T-helper 2 cell (primary cell): ENCODE measurements at regions not wholly inside any gene's neighbourhood (a gene's known extent, or its start where the extent isn't known, plus 50 kb on each side); places are given as distances from the start of the nearest gene placed in this dataset.
"Not testable (repeated sequence)": the region's sequence is repeated elsewhere in the genome, so short reads cannot be mapped to it uniquely, and the experiment has no call there.

Experiments
- DNase-seq, 5 experiments: peaks; one replicate each; pipeline versions ENCODE4 v3.0.0 to v3.0.0-alpha.2; 2012 to 2022

GRCh38 chr21:20445971-20446370 lies 552.2 kb upstream of the NCAM2 start:
- no peak for DNase-seq

- DNase-seq = no peak
Measured at GRCh38 chr21:20451046-20451445, 547.2 kb upstream of the NCAM2 start.

GRCh38 chr21:20452935-20453334 lies 545.3 kb upstream of the NCAM2 start:
- no peak for DNase-seq

GRCh38 chr21:20459838-20460237 lies 538.4 kb upstream of the NCAM2 start:
- no peak for DNase-seq

GRCh38 chr21:20463362-20463761 lies 534.8 kb upstream of the NCAM2 start:
- DNase-seq = no peak

- DNase-seq = no peak
Measured at GRCh38 chr21:20469361-20469760, 528.8 kb upstream of the NCAM2 start.

GRCh38 chr21:20486303-20486702 lies 511.9 kb upstream of the NCAM2 start:
- no peak for DNase-seq

GRCh38 chr21:20502915-20503314 lies 495.3 kb upstream of the NCAM2 start:
- not testable (repeated sequence) for DNase-seq

GRCh38 chr21:20507783-20508182 lies 490.4 kb upstream of the NCAM2 start:
- no peak for DNase-seq

GRCh38 chr21:20511216-20511880 lies 486.9 kb upstream of the NCAM2 start:
- DNase-seq = no peak

GRCh38 chr21:20515446-20515845 lies 482.8 kb upstream of the NCAM2 start:
- no peak for DNase-seq

GRCh38 chr21:20519076-20519475 lies 479.1 kb upstream of the NCAM2 start:
- DNase-seq = no peak

- DNase-seq = no peak
Measured at GRCh38 chr21:20522611-20523010, 475.6 kb upstream of the NCAM2 start.

GRCh38 chr21:20523191-20523590 lies 475.0 kb upstream of the NCAM2 start:
- DNase-seq = no peak

- no peak for DNase-seq
Measured at GRCh38 chr21:20527731-20528460, 470.3 kb upstream of the NCAM2 start.

GRCh38 chr21:20537130-20537529 lies 461.1 kb upstream of the NCAM2 start:
- no peak for DNase-seq

- DNase-seq = no peak
Measured at GRCh38 chr21:20538039-20538658, 460.1 kb upstream of the NCAM2 start.

GRCh38 chr21:20545454-20545853 lies 452.8 kb upstream of the NCAM2 start:
- no peak for DNase-seq

GRCh38 chr21:20551939-20552338 lies 446.3 kb upstream of the NCAM2 start:
- no peak for DNase-seq

GRCh38 chr21:20554785-20555184 lies 443.4 kb upstream of the NCAM2 start:
- DNase-seq = no peak

GRCh38 chr21:20570824-20571232 lies 427.4 kb upstream of the NCAM2 start:
- DNase-seq = no peak

- no peak for DNase-seq
Measured at GRCh38 chr21:20572582-20572981, 425.6 kb upstream of the NCAM2 start.

- no peak for DNase-seq
Measured at GRCh38 chr21:20581361-20581760, 416.8 kb upstream of the NCAM2 start.

GRCh38 chr21:20591284-20591683 lies 406.9 kb upstream of the NCAM2 start:
- peak in 1 of 5 experiments; percentile 38 for DNase-seq
